ENCODE measurements at regions not wholly inside any gene's neighbourhood (a gene's known extent, or its start where the extent isn't known, plus 50 kb on each side); places are given as distances from the start of the nearest gene placed in this dataset.

DNA sequence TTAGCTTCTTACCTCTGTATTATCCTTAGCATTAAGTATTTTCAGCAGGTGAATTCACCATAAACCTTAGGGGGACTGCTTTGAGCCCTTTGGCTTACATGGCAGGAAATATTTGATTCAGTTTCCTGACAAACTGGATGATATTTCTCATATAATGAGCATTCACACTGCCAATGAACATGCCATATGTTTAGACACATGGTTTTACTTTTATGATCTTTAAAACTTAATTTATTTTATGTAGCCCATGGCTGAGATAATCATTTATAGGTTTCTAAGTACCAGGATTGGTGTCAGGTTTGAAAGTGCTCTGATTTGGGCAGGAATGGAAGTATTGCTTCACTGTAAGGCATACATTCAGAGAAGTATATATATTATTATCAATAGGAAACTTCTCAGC, 319.1 kb downstream of the ZPLD1 start:
- no peak for DNase-seq

DNA sequence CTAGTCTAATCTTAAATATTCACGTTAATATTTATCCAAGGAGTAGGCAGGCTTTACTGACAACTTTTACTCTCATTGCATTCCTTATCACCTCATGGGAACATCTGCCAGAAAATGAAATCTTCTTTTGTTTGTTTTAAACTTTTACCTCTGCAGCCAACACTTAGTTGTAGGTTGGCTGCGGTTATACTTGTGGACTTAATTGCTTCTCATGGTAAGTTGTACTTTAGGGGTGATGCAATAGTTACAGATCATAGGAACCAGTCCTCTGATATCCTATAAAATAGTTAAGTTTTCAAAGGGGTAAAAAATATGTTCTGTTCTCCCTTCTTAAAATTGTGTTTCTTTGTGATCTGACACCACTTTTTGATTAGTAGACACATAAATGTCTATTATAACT, 321.9 kb downstream of the ZPLD1 start:
- DNase-seq, result no peak

DNA sequence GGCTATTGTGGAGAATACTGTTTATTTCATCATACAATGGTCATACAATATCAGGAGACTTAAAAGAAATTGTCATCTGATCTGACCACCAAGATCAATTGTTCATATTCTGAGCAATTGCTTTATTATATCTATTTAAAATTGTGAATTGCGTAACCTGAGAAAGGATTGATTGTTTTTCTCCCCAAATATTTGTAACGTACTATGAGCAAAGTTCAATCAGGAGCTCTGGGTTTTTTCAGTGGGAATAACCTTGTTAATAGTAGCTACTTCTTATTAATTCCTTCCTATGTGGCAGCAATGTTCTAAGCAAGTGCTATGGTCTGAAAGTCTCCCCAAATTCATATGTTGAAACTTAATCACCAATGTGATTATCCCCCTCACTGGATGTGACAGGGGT, 323.1 kb downstream of the ZPLD1 start:
- DNase-seq, result no peak

DNA sequence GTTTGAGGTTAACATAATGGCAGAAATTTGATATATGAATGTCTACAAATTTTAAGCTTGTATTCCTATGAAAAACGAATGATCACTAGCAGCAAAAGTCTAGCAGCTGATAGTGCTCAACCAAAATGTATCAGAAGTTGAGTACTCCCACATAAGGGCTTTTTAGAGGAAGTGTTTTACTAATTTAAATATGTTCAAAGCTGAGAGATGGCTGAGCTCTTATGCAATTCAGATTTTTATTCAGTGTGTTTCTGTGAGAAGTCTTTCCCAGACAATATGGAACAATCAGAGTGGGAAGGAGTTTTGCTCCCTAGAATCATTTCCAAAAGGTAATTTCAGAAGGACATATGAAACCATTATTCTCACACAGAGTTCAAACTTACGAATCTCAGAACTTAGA, 327.0 kb downstream of the ZPLD1 start:
- DNase-seq, result no peak

DNA sequence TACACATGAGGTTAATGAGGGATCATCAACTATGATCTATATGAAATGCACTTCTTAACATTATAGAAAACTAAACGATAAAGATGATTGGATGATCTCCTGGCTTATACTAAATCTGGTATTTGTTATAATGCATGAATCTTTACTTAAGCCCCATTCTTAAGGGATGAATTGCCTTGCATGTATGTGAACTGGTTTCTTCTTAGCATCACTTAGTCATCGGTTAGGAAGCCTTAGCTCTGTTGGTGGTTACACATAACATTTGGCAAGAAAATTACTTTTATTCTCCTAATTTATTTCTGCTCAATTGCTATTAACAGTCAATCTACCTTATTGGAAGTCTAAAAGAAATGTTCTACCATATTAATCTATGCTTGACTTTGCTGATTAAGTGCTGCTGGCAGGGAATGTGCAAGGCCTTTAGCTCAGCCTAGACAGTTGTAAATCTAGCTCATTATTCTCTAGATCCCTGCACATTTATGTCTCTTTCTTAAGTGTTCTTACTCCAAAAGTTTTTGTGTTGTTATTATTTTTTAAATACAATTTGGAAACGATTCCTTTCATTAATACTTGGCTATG, 356.0 kb downstream of the ZPLD1 start:
- no peak for DNase-seq

DNA sequence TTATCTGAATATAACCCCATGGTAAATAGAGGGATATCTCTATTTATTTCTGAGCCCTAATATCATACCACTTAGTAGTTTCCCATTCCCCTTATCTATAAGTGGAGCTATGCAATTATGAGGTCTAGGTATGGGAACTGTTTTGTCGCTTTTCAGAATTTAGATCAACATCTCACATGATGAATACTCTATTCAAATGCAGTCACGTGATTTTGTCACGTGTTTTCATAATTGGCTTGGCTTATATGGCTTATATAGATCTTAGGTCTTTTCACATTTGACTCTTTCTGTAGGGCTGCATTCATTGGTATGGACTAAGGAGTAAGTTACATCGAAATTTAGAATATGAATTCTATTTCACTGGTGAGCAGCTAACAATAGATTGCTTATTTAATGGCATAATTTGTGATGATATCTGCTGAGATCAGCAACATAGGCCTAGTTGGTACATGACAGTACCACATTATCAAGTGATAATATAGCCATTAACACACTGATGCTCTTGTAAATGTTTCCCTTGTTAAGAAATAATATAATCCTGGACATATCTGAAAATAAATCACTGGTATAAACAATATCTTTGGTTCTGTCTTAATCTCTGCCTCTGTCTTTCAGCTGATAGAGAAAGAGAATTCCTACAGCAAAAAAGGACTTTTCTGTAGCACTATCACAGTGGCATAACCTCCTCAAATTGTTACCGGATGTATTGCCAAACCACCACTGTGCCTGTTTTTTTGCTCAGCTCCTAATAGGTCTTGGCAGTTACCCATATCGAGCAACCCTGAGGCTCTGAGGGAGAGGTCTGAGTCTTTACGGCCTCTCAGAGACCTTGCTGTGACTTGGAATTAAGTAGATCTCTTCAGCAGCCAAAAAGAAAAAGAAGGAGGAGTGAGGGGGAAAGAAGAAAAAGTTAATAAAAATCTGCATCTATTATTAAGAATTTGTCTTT, 357.1 kb downstream of the ZPLD1 start:
- no peak for DNase-seq

DNA sequence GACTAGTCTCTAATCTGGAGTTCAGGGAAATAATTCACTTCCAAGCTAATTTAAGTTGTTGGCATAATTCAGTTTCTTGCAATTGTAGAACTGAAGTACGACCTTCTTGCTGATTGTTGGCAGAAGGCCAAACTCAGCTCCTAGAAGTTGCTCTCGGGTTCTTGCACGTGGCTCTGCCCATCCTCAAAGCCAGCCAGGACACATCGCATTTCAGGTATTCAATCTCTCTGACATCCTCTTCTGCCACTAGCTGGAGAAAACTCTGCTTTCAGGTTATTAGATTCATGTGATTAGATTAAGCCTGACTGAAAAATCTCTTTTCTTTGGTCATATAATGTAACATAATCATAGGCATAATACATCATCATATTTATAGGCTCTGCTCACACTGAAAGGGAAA, 362.0 kb downstream of the ZPLD1 start:
- DNase-seq, result no peak

DNA sequence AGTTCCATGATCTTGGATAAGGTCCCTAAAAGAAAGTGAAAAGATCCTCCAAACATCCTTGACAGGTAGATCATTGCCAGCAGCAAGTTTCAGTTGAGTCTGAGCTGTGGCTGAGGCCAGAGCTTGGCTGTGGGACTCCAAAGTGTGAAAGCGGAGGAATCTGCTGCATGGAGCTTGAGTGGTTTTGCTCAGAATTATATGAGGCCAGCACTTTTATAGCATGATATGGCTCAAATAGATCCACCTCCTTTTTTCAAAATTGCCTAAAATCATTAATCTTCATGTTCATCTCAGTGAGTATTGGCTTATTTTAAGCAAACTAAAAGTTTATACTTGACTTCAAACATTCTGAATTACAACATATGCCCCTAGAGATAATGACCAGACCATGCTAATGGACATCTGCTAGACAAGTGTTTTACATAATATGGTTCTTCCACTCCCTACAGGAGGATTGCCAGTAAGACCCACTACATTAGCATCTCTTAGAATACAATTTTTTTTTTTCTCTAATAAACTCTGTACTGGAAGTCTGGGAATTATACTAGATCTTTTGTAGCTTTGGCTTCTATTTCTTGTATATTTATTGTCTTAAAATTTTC, 368.1 kb downstream of the ZPLD1 start:
- DNase-seq, result no peak

DNA sequence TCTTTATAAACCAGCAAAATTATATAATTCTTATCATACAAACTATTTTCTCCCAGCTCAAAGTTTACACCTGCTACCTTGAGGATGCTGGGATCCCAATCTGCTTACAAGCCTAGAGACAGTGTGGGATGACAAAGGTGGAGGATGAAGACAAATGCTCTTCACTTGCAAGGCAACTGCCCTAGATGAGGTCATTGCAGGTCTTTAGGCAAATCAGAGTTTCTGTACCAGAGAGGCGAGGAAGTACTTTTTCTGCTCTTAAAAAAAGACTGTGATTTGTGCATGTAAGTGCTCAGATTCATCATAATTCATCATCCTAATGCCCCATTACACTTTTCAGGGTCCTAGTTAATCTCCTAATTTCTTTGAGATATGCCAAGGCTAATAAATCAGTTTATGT, 376.1 kb downstream of the ZPLD1 start:
- no peak for DNase-seq

DNA sequence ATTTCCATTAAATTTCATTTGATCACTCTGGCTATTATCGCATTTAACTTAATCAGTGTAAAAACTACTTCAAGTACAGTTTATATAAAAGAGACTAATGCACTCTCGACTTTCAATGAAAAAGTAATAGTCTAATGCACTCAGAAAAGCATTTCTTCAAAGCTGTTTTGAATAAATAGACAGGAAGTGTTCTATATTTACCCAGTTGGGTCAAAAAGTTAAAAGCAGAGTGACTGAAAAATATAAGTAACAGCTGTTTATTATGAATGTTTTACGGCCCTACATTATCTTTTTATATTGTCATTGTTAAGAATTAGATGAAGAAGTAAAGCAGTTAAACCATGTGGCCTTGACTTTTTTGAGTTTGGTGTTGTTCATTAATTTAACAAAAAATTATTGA, 391.8 kb downstream of the ZPLD1 start:
- peak; percentile 83 for DNase-seq

DNA sequence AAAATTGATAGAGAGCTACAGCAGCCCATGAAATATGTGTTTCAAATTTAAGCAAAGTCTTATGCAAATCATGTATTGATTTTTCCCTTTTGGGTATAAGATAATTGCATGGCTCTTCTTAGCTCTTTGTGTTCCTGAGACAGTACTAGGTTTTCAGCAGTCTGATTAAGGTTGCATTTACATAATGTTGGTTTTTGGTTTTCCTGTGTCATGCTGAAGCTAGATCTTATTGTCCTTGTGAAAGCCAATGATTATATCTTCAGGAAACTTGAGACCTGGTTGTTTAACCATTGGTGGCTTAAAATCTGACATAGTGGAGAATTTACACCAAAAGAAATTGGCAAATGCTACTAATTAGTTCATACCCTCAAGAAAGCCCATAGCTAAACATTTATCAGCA, 392.6 kb downstream of the ZPLD1 start:
- DNase-seq, result peak; percentile 70

DNA sequence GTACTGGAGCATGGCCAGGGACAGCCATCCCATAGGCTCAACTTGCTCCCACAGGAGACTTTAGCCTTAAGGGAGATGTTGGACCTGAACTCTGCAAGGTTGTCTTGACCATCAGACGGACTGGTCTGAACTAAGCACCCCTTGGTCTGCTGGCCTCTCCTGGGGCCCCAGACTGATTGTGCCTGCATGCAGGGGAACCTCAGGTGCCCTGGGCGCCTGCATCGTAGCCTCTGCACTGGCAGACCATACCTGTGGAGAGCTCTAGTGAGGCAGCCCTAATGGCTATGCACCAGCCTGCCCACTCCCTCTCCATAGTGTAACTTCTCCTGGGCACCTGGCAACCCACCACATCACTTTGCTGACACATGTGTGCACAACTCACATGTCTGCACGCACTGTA, 395.6 kb downstream of the ZPLD1 start:
- no peak for DNase-seq

DNA sequence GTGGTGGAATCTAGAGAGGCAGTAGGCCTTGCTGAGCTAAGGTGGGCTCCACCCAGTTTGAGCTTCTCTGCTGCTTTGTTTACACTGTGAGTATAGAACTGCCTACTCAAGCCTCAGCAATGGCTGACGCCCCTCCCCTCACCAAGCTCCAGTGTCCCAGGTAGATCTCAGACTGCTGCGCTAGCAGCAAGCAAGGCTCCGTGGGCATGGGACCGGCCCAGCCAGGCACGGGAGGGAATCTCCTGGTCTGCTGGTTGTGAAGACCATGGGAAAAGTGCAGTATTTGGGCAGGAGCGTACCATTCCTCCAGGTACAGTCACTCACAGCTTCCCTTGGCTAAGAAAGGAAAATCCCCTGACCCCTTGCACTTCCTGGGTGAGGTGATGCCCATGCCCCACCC, 407.1 kb downstream of the ZPLD1 start:
- DNase-seq, result no peak

DNA sequence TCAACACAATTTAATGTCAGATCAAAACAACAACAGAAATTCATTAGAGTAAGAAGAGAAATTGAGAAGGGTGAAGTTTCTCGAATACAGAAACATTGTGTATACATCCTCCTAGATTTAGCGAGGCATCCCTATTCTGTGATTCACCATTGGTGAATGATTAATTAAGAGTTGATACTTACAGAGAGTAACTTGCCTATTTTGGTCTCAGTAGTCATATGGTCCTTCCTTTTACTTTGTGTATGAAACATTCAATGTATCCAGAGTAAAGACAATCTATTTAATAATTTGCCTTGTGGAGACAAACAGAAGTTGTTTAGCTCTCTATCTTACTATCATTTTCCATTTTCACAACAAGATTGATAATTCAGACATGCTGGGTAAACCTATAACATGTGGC, 432.0 kb downstream of the ZPLD1 start:
- no peak for DNase-seq

DNA sequence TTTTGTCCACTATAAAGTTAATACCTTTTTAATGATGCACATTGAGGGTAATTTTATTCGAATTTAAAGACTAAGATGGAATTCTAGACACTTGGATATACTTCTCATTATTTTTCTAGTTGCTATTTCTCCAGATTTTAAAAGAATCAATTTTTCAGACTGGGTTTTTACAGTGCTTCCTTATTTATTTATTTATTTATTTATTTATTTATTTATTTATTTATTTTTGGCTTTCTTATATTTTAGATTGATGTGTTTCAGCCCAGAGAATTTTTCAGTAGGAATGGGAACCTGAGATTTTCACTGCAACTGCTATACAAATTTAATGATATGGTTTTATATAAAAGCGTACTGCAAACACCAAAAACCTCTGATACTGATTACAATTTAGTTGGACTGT, 448.7 kb downstream of the ZPLD1 start:
- no peak for DNase-seq

DNA sequence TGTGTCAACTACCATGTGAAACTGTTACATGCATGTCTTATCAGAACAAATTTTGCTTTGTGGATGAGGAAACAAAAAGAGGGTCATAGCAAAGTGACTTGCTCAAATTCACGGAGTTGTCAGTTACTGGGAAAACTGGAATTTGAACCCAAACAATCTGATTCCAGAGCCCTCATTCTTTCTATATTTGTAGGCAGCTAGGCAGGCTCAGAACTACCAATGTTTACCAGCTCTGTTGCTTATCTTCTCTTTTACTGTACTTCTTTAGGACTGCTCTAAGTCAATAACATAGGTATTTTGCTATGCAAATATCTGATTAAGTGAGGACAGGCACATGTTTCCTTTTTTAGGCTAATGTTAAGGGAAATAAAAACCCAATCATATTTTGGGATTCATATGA, 450.5 kb downstream of the ZPLD1 start:
- no peak for DNase-seq

DNA sequence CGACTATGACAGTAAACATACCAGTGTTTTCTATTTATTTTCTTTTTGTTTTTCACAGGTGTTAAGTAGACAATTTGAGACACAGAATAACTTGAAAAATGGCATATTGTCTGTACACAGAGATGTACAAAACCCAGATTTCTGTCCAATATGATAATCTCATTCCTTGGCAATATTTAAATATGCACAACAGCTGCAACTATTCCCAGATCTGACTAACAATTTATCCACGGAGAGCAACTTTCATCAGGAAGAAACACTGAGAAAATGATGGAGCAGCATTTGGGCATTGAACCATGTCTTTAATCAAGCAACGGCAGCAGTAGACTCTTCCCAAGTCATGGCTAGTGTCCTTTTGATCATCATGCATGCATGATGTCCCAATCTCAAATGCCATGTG, 452.6 kb downstream of the ZPLD1 start:
- DNase-seq, result no peak

DNA sequence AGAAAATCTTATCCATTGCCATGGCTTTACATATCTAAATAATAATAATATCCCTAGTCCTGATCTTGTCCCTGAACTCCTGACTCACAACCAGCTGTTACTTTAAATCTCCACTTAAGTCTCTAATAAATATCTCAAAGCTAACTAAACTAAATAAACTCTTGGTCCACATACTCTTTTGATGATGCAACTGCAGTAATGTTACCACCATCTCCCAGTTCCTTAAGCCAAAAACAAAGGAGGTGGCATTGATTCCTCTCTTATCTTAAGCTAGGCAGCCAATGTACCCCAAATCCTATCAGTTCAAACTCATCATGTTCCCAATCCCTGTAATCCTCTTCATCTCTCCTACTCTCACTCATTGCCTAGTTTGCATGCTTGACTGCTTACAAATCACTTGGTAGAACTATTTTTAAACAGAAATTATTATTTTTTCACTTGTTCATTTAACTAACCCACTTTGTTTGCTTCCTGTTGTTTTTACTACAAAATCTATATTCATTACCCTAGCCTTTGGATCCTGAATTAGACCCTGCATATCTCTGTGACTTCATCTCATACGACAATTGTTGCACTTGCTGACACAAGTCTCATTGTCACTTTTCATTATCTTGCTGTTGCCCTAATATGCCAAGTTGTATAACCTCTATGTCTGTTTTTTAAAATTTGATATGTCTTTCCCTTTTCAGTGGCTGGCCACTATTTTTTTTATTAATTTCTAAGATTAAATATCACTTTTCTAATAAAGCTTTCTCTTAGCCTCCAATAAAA, 462.2 kb downstream of the ZPLD1 start:
- no peak for DNase-seq

DNA sequence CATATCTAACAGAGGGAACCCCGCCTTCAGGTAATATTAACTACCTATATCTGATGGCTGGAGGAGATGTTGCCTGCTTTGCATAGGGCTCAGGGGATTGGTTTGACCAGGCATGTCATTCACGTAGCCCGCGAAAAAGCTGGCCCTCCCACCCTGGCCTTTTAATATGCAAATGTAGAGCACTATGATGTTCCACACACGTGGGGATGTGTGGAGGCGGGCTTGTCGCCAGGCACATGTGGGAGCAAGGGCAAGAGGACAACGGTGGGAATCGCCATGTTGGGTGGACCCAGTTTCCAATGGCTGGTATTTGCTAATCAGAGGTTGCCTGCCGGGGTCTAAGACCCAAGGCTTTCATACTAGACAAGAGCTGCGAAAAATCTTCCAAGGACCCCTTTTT, 469.8 kb downstream of the ZPLD1 start:
- no peak for DNase-seq

DNA sequence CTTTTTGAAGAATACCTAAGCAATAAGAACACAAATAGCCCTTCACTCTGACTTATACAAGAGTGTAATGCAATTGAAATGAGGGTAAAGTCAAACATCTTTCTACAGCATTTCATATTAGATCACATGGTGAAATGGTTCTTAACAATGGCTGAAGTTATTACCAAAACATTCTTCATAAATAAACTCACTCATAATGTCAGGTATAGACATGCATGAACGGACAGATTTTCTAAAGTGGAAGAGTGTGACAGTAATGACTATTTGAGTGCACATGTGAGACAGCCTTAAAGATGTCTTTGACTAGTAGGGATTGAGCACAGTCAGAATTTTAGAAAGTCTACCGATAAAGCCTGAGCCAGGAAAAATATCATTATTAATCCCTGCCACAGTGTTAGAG, 471.0 kb downstream of the ZPLD1 start:
- no peak for DNase-seq

DNA sequence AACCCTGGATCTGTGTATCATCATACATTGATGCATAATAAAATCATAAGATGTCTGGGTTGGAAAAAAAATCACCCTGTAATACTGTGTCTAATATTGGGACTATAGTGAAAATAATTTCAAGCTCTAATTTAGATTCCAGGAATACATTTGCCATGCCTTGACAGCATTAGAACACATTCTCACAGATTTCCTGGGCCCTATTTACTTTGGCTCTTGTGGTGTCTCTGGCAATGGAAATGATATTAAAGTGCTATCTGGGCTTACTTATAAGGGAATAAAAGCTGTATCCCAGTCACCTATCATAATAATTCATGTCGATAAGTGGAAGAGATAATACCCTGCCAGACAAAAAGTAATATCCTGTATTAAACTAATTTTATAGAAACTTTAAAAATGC, 472.0 kb downstream of the ZPLD1 start:
- no peak for DNase-seq

DNA sequence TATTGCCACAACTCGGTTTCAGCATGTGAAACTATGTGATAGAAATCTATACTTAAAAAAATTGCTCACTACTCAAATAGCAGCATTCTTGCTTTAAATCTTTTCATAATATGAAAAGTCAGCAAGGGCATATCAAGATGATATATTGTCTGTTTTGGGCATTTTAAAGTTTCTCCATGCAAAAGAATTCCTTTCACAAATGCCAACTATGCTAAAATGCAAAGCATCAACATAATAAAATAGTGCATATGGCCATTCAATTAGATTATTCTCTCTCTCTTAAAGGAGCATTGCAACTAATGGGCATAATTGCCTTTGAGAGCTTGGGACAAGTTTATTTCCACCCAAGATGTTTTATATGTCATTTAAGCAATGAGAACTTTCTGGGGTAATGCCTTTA, 475.1 kb downstream of the ZPLD1 start:
- no peak for DNase-seq

DNA sequence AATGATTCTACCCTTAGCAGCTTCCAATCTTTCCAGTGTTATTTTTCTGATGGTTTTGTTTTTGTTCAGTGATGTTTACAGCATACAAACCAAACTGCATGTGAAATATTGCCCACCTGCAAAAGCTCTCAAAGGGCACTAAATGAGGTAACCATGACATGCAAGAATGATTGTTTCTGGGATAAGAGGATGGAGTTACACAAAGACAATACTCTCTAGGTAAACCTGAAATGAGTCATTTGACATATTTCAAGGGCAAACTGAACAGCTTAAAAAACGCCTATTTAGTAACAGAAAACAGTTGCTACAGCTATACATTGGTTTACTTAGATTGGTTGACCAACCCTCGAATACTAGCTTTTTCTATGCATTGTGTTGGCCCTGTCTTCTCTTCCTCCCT, 481.7 kb downstream of the ZPLD1 start:
- peak; percentile 4 for DNase-seq

DNA sequence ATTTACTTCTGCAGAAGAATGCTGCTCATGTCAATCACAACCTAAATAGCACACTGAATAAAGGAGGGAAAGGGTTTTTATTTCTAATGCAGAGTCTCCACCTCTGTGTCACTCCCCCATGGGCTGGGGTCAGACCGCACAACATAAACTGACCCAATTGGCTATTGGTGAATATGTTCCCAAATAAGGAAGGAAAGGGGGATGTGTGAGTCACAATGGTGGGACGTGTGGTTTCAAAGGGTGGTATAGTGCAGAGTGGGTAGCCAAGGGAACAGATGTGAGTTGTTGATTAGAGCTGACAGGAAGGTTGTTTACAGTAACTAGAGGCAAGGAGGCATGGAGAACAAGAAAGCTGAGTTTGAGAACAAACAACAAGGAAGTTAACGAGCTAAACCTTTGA, 491.8 kb downstream of the ZPLD1 start:
- DNase-seq, result no peak

Measured in NCI-H1436 (cell line).